ENCODE measurements at regions not wholly inside any gene's neighbourhood (a gene's known extent, or its start where the extent isn't known, plus 50 kb on each side); places are given as distances from the start of the nearest gene placed in this dataset.
"Not testable (repeated sequence)": the region's sequence is repeated elsewhere in the genome, so short reads cannot be mapped to it uniquely, and the experiment has no call there.

GRCh38 chr14:106549064-106549463 lies 1022.7 kb downstream of the TMEM121 start:
- no peaks in the 10 kb centered on the region for H3K27me3 Mint-ChIP-seq
- no peak overlapping the region for H3K27ac Mint-ChIP-seq
- H3K4me3 Mint-ChIP-seq: no peak overlapping the region
- H3K36me3 Mint-ChIP-seq: no peaks in the 10 kb centered on the region
- H3K9me3 Mint-ChIP-seq: no peaks in the 10 kb centered on the region
- peaks cover 5% of the 10 kb centered on the region for H3K4me1 Mint-ChIP-seq
- DNase-seq: no peak

GRCh38 chr14:106551265-106551664 lies 1024.9 kb downstream of the TMEM121 start:
- H3K4me1 Mint-ChIP-seq: peaks cover 5% of the 10 kb centered on the region
- no peak for DNase-seq

GRCh38 chr14:106556211-106556610 lies 1029.8 kb downstream of the TMEM121 start:
- not testable (repeated sequence) for DNase-seq, H3K27ac Mint-ChIP-seq, H3K4me3 Mint-ChIP-seq, H3K36me3 Mint-ChIP-seq, H3K27me3 Mint-ChIP-seq, H3K9me3 Mint-ChIP-seq, H3K4me1 Mint-ChIP-seq

More at GRCh38 chr14:106551265-106551664, 1024.9 kb downstream of the TMEM121 start:
- Mint-ChIP-seq H3K27ac (no peak overlapping the region), H3K36me3 (no peaks in the 10 kb centered on the region), H3K4me3 (no peak overlapping the region), H3K9me3 (no peaks in the 10 kb centered on the region), H3K27me3 (no peaks in the 10 kb centered on the region)

GRCh38 chr14:106556665-106557289 lies 1030.4 kb downstream of the TMEM121 start:
- H3K4me1 Mint-ChIP-seq: no peaks in the 10 kb centered on the region
- no peaks in the 10 kb centered on the region for H3K9me3 Mint-ChIP-seq
- DNase-seq: peak; percentile 68
- H3K4me3 Mint-ChIP-seq: no peak overlapping the region
- no peaks in the 10 kb centered on the region for H3K36me3 Mint-ChIP-seq
- peaks cover 10% of the 10 kb centered on the region for H3K27me3 Mint-ChIP-seq
- no peak overlapping the region for H3K27ac Mint-ChIP-seq

- H3K4me1 Mint-ChIP-seq: no peaks in the 10 kb centered on the region
- H3K27me3 Mint-ChIP-seq: peaks cover 24% of the 10 kb centered on the region
- H3K4me3 Mint-ChIP-seq: no peak overlapping the region
- no peaks in the 10 kb centered on the region for H3K9me3 Mint-ChIP-seq
- DNase-seq: no peak
- H3K36me3 Mint-ChIP-seq: no peaks in the 10 kb centered on the region
- no peak overlapping the region for H3K27ac Mint-ChIP-seq
Measured at GRCh38 chr14:106562451-106562850, 1036.1 kb downstream of the TMEM121 start.

GRCh38 chr14:106564058-106564643 lies 1037.8 kb downstream of the TMEM121 start:
- H3K9me3 Mint-ChIP-seq: no peaks in the 10 kb centered on the region
- H3K27ac Mint-ChIP-seq: no peak overlapping the region
- H3K4me3 Mint-ChIP-seq: no peak overlapping the region
- peaks cover 19% of the 10 kb centered on the region for H3K27me3 Mint-ChIP-seq
- DNase-seq: peak; percentile 72
- H3K4me1 Mint-ChIP-seq: no peaks in the 10 kb centered on the region
- no peaks in the 10 kb centered on the region for H3K36me3 Mint-ChIP-seq

GRCh38 chr14:106578481-106578880 lies 1052.1 kb downstream of the TMEM121 start:
- DNase-seq: no peak
- peaks cover 18% of the 10 kb centered on the region for H3K27me3 Mint-ChIP-seq
- no peak overlapping the region for H3K4me3 Mint-ChIP-seq
- no peaks in the 10 kb centered on the region for H3K36me3 Mint-ChIP-seq
- no peak overlapping the region for H3K27ac Mint-ChIP-seq
- H3K4me1 Mint-ChIP-seq: no peaks in the 10 kb centered on the region
- H3K9me3 Mint-ChIP-seq: no peaks in the 10 kb centered on the region

- Mint-ChIP-seq H3K9me3 (no peaks in the 10 kb centered on the region), H3K4me3 (no peak overlapping the region), H3K27me3 (peaks cover 12% of the 10 kb centered on the region), H3K36me3 (no peaks in the 10 kb centered on the region), H3K27ac (no peak overlapping the region), H3K4me1 (no peaks in the 10 kb centered on the region)
- DNase-seq: no peak
Measured at GRCh38 chr14:106579084-106579483, 1052.7 kb downstream of the TMEM121 start.

- Mint-ChIP-seq H3K27me3 (peaks cover 6% of the 10 kb centered on the region), H3K4me1 (no peaks in the 10 kb centered on the region), H3K36me3 (no peaks in the 10 kb centered on the region), H3K27ac (no peak overlapping the region), H3K9me3 (no peaks in the 10 kb centered on the region), H3K4me3 (no peak overlapping the region)
- DNase-seq: no peak
Measured at GRCh38 chr14:106585692-106586091, 1059.3 kb downstream of the TMEM121 start.

GRCh38 chr14:106586098-106586704 lies 1059.8 kb downstream of the TMEM121 start:
- Mint-ChIP-seq H3K4me1 (no peaks in the 10 kb centered on the region), H3K4me3 (no peak overlapping the region), H3K27me3 (peaks cover 11% of the 10 kb centered on the region), H3K36me3 (no peaks in the 10 kb centered on the region), H3K27ac (no peak overlapping the region), H3K9me3 (no peaks in the 10 kb centered on the region)
- DNase-seq: peak; percentile 68

GRCh38 chr14:106591539-106591938 lies 1065.2 kb downstream of the TMEM121 start:
- H3K4me3 Mint-ChIP-seq, H3K36me3 Mint-ChIP-seq, H3K4me1 Mint-ChIP-seq, H3K9me3 Mint-ChIP-seq, H3K27ac Mint-ChIP-seq, DNase-seq: not testable (repeated sequence)
- peaks cover 39% of the 10 kb centered on the region for H3K27me3 Mint-ChIP-seq

GRCh38 chr14:106592115-106592852 lies 1065.9 kb downstream of the TMEM121 start:
- not testable (repeated sequence) for H3K9me3 Mint-ChIP-seq, H3K4me3 Mint-ChIP-seq, H3K4me1 Mint-ChIP-seq, H3K36me3 Mint-ChIP-seq, H3K27ac Mint-ChIP-seq
- DNase-seq: peak; percentile 74
- H3K27me3 Mint-ChIP-seq: peaks cover 44% of the 10 kb centered on the region

- no peaks in the 10 kb centered on the region for H3K36me3 Mint-ChIP-seq
- no peak overlapping the region for H3K27ac Mint-ChIP-seq
- peaks cover 72% of the 10 kb centered on the region for H3K27me3 Mint-ChIP-seq
- no peaks in the 10 kb centered on the region for H3K9me3 Mint-ChIP-seq
- DNase-seq: no peak
- H3K4me1 Mint-ChIP-seq: no peaks in the 10 kb centered on the region
- H3K4me3 Mint-ChIP-seq: no peak overlapping the region
Measured at GRCh38 chr14:106599209-106599608, 1072.8 kb downstream of the TMEM121 start.

GRCh38 chr14:106605548-106606448 lies 1079.4 kb downstream of the TMEM121 start:
- Mint-ChIP-seq H3K36me3 (no peaks in the 10 kb centered on the region), H3K4me3 (no peak overlapping the region), H3K27me3 (peaks cover 50% of the 10 kb centered on the region), H3K9me3 (no peaks in the 10 kb centered on the region), H3K27ac (no peak overlapping the region), H3K4me1 (peaks cover 2% of the 10 kb centered on the region)
- peak; percentile 85 for DNase-seq

All from activated naive CD8-positive, alpha-beta T cell treated with anti-CD3 and anti-CD28 coated beads for 36 hours (primary cell).